Motor neuron (in vitro differentiated cells): ENCODE measurements at regions not wholly inside any gene's neighbourhood (a gene's known extent, or its start where the extent isn't known, plus 50 kb on each side); places are given as distances from the start of the nearest gene placed in this dataset.

Experiments used
- ATAC-seq, 8 experiments: fragments of 200-7000 bp; cut with Tn5 transposase; replicated peaks in 6 of 8; 2 replicates each; pipeline ENCODE4 v1.8.0; 2021; ENCODE audit warnings: mild to moderate bottlenecking in 8 of 8, moderate library complexity in 8 of 8
- H3K27ac ChIP-seq, 2 donors: fragments of 250-450 bp; sonication (Bioruptor Pico); 2 replicates each; pipeline ENCODE4 v1.9.0; 2021; ENCODE audit warnings: antibody characterized with exemption in 2 of 2, mild to moderate bottlenecking in 2 of 2, moderate library complexity in 1 of 2
- H3K4me1 ChIP-seq, 2 donors: fragments of 250-450 bp; sonication (Bioruptor Pico); replicated peaks in 1 of 2; 2 replicates each; pipeline ENCODE4 v1.6.1; 2021; ENCODE audit warnings: antibody characterized with exemption in 2 of 2, mild to moderate bottlenecking in 2 of 2, moderate library complexity in 1 of 2
- H3K4me3 ChIP-seq, 5 donors: fragments of 250-450 bp; sonication (Bioruptor Pico); 2 replicates each; pipeline ENCODE4 v1.9.0; 2021; ENCODE audit warnings: antibody characterized with exemption in 5 of 5, mild to moderate bottlenecking in 5 of 5, moderate library complexity in 4 of 5
- WGBS, 10 experiments: fragments of 450-650 bp; shearing (Covaris generic); methylation state at CpG; one replicate each; pipeline ENCODE4 v1.0.0; 2022; 5-methylcytosine and 5-hydroxymethylcytosine counted together
- in situ Hi-C, 9 experiments: fragments of 400-800 bp; cut with MboI; loops; one replicate each; pipeline ENCODE4 v1.15.0; 2021; ENCODE audit warnings: low sequenced_read_pairs in 9 of 9, low pct_unique_long_range_greater_than_20kb in 2 of 9; ENCODE audit not compliant: unreplicated experiment in 9 of 9

DNA sequence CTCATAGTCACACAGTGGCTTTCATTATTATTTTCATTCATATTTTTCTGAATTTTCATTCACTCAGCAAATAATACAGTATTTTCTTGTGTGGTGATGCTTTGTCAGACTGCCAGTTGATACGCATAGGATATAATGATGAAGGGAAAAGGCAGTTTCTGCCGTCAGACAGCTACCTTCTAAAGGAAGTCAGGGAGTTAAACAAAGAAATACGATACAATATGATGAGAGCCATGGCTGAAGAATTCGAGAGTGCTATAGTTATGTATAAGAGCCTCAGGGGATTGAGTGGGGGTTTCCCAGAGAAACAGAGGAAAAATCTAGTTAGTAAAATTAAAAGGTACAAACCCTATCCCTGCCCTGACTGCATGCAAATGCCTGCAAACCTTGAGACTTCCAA is 479.1 kb downstream of the OLFM4 start:
- ATAC-seq, result no peak
- WGBS, 10 experiments, result 13 to 100% (median 51%) methylated on average over 1 to 4 of the region's 4 CpGs; no CpG with 5 or more reads in 2 of the 10 experiments
- in situ Hi-C loops, result no loop called here
- Histone ChIP-seq H3K27ac (no peak overlapping the region), H3K4me1 (no peaks in the 10 kb centered on the region), H3K4me3 (no peak overlapping the region)

DNA sequence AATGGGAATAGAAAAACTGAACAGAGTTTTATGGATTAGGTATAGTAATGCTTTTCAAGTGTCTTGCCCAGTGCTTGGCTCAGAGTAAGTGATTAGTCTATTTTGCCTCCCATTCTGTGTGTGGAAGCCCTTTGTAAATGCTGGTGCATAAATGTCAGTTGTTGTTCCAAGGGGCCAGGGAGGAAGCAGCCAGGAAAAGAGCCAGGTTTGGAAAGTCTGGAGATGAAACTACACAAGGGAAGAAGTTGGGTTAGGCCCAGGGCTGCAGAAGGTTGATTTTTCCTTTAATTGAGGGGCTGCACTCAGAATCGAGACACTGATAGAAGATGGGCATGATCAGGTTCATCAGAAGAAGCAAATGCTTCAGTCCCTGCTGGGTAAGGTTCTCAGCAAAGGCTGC is 484.0 kb downstream of the OLFM4 start:
- 0 to 100% (median 80%) methylated on average over 1 of the region's 1 CpG; no CpG with 5 or more reads in 1 of the 10 experiments for WGBS, 10 experiments
- H3K4me1 ChIP-seq, result no peaks in the 10 kb centered on the region
- in situ Hi-C loops, result no loop called here
- no peak overlapping the region for H3K4me3 ChIP-seq
- H3K27ac ChIP-seq, result no peak overlapping the region
- no peak for ATAC-seq

GRCh38 chr13:53513226-53513625 is 484.6 kb downstream of the OLFM4 start:
- 0 to 86% (median 65%) methylated on average over 2 to 4 of the region's 4 CpGs; no CpG with 5 or more reads in 1 of the 10 experiments for WGBS, 10 experiments
- ATAC-seq, result no peak
- Histone ChIP-seq H3K27ac (no peak overlapping the region), H3K4me1 (no peaks in the 10 kb centered on the region), H3K4me3 (no peak overlapping the region)
- in situ Hi-C loops, result no loop called here

DNA sequence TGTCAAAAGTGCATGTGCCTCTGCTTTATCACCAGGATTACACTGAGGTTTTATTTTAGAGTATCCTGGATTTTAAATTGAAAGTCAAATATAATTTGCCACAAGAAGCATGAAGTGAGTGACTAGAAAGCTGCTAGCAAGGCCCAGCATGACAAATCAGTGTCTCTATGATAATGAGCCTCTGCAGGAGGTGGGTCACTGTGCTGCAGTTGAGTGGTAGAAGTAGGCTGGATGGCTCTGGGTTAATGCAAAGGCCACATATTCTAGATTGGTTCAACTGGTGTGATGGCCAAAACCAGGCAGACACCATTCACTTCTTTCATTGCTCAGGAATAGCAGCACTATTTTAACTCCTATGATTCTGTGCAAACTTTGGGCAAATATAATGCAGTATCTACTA is 491.5 kb downstream of the OLFM4 start:
- in situ Hi-C loops, result no loop called here
- no peak for ATAC-seq
- no peaks in the 10 kb centered on the region for H3K4me1 ChIP-seq
- H3K4me3 ChIP-seq, result no peak overlapping the region
- no peak overlapping the region for H3K27ac ChIP-seq

DNA sequence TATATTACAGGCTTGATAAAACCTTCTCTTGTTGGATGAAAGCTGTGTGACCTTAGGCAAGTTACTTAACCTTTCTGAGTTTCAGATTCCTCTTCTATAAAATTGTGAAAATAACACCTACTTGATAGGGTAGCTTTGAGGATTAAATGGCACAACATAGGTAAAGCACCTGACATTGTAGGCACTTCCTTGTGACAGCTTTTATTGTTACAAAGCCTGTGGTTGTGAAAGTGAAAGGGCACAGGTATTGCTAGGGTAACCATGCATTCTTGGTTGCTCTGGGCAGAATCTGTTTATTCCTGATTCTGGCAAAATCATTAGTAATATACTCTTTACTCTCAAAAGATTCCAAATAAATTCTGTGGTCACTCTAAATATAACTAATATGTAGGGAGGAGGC is 493.4 kb downstream of the OLFM4 start:
- no peak overlapping the region for H3K4me3 ChIP-seq
- in situ Hi-C loops, result no loop called here
- no peaks in the 10 kb centered on the region for H3K4me1 ChIP-seq
- H3K27ac ChIP-seq, result no peak overlapping the region
- ATAC-seq, result no peak

DNA sequence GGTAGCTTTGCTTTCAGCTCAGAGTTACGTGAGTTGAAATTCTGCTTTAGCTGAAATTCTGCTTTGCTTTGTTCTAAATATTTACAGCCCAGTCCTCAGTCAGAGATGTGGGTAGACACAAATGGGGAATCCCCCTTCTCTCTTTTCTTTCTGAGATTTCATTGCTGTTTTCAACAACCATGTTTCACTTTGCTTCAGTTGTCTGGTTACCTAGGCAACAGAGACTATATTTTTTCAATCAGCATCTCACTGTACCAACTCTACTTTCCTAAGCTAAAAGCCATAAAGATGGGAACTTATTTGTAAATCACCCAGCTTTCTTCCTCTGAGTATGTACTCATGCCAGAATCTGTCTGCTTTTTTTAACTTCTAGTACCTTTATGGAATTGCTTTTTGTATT is 509.0 kb downstream of the OLFM4 start:
- Histone ChIP-seq H3K27ac (no peak overlapping the region), H3K4me1 (peaks cover 0 to 7% of the 10 kb centered on the region in 2 donors), H3K4me3 (no peak overlapping the region)
- WGBS, 10 experiments, result 0 to 83% (median 75%) methylated on average over 1 of the region's 1 CpG; no CpG with 5 or more reads in 2 of the 10 experiments
- ATAC-seq, result no peak
- in situ Hi-C loops, result no loop called here

- WGBS, 10 experiments, result 20 to 100% (median 100%) methylated on average over 1 of the region's 1 CpG; no CpG with 5 or more reads in 7 of the 10 experiments
- no peak overlapping the region for H3K27ac ChIP-seq
- no peak overlapping the region for H3K4me3 ChIP-seq
These were observed 516.8 kb downstream of the OLFM4 start for GRCh38 chr13:53545340-53545941.

GRCh38 chr13:53560556-53560955 is 531.9 kb downstream of the OLFM4 start:
- WGBS, 10 experiments, result 0 to 100% (median 81%) methylated on average over 1 of the region's 1 CpG; no CpG with 5 or more reads in 2 of the 10 experiments
- in situ Hi-C loops, result no loop called here
- Histone ChIP-seq H3K27ac (no peak overlapping the region), H3K4me1 (peaks cover 0 to 3% of the 10 kb centered on the region in 2 donors), H3K4me3 (no peak overlapping the region)
- ATAC-seq, result no peak

More at GRCh38 chr13:53545340-53545941, 516.8 kb downstream of the OLFM4 start:
- no peak for ATAC-seq
- H3K4me1 ChIP-seq, result no peaks in the 10 kb centered on the region
- in situ Hi-C loops, result no loop called here

DNA sequence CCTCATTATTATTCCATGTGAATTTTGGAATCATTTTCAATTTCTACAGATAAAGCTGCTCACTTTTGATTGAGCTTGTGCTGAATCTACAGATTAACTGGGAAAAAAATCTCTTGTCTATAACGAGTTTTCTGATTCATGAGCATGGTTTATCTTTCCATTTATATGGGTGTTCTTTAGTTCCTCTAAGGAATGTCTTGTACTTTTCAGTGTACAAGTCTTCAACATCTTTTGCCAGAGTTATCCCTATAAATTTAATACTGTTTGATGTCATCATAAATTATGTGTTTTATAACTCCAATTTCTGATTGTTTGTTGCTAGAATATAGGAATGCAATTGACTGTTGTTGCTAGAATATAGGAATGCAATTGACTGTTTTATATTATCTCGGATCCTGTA is 533.8 kb downstream of the OLFM4 start:
- Histone ChIP-seq H3K4me3 (no peak overlapping the region), H3K27ac (no peak overlapping the region), H3K4me1 (peaks cover 0 to 3% of the 10 kb centered on the region in 2 donors)
- ATAC-seq, result no peak
- WGBS, 10 experiments, result 0 to 100% (median 83%) methylated on average over 1 to 2 of the region's 2 CpGs
- in situ Hi-C loops, result no loop called here

DNA sequence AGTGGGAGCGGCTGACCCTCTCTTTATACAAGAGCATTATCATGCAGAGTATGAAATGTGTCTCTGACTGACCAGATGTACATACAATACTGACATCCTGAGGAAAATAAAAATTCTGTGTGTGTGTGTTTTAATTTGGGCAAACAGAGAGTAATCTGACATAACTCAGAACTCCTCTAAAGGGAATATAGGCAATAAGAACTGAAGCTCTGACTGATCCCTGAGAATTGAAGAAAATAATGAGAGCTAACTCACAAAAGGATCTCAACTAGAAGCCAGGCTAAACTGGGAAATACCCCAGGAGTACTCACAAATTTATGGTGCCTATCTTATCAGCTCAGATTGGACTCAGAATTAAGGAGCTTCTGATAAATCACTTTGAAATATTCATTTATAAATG is 539.9 kb downstream of the OLFM4 start:
- H3K4me1 ChIP-seq, result no peaks in the 10 kb centered on the region
- WGBS, 10 experiments, result 0 to 71% (median 25%) methylated on average over 1 of the region's 1 CpG; no CpG with 5 or more reads in 5 of the 10 experiments
- no peak for ATAC-seq
- H3K27ac ChIP-seq, result no peak overlapping the region
- in situ Hi-C loops, result no loop called here
- H3K4me3 ChIP-seq, result no peak overlapping the region

DNA sequence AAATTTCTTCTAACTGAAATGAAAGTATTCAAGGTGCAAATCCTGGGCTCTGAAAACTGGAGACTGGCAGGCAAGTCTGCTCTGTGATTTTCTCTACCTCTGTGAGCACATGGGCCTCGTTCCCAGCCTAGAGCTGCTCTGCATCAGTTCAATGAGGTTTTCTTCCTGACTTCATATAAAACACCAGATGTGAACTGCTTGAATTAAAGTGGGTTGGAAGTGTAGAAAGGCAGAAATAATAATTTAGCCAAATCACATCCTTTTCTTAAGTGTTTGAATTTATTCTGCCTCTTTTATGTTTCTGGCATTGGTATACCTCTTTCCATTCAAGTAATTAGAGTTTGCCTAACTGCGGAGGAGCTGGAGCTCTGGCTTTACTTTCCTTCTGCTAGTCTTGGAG is 540.8 kb downstream of the OLFM4 start:
- Histone ChIP-seq H3K4me1 (no peaks in the 10 kb centered on the region), H3K27ac (no peak overlapping the region), H3K4me3 (no peak overlapping the region)
- in situ Hi-C loops, result no loop called here
- 0 to 100% (median 73%) methylated on average over 1 to 2 of the region's 2 CpGs for WGBS, 10 experiments
- no peak for ATAC-seq

GRCh38 chr13:53601113-53601512 is 572.5 kb downstream of the OLFM4 start:
- 0 to 90% (median 50%) methylated on average over 1 to 5 of the region's 5 CpGs; no CpG with 5 or more reads in 1 of the 10 experiments for WGBS, 10 experiments
- H3K27ac ChIP-seq, result no peak overlapping the region
- H3K4me1 ChIP-seq, result no peaks in the 10 kb centered on the region
- no peak overlapping the region for H3K4me3 ChIP-seq
- in situ Hi-C loops, result no loop called here
- no peak for ATAC-seq

GRCh38 chr13:53605326-53605725 is 576.7 kb downstream of the OLFM4 start:
- no peaks in the 10 kb centered on the region for H3K4me1 ChIP-seq
- 0 to 100% (median 70%) methylated on average over 1 of the region's 1 CpG; no CpG with 5 or more reads in 4 of the 10 experiments for WGBS, 10 experiments
- H3K4me3 ChIP-seq, result no peak overlapping the region
- peak in 3 of 8 experiments; percentile 16 to 90 (median 26) for ATAC-seq
- in situ Hi-C loops, result no loop called here
- H3K27ac ChIP-seq, result no peak overlapping the region

- no peak for ATAC-seq
- 0 to 100% (median 68%) methylated on average over 1 to 3 of the region's 3 CpGs for WGBS, 10 experiments
- Histone ChIP-seq H3K4me3 (no peak overlapping the region), H3K27ac (no peak overlapping the region), H3K4me1 (no peaks in the 10 kb centered on the region)
- in situ Hi-C loops, result no loop called here
These were observed 583.6 kb downstream of the OLFM4 start for GRCh38 chr13:53612200-53612599.
